Heart left ventricle (tissue), 13 donors: ENCODE measurements at regions not wholly inside any gene's neighbourhood (a gene's known extent, or its start where the extent isn't known, plus 50 kb on each side); places are given as distances from the start of the nearest gene placed in this dataset.
A peak's percentile ranks its signal among the peaks of the same experiment; 100 is the strongest.

ENCODE experiments used
- CTCF ChIP-seq, 12 donors: fragments of 200-600 bp; sonication (generic) in 4 of 12; IDR thresholded peaks; one replicate each; pipeline versions ENCODE4 v1.5.0 to v1.8.0; 2018 to 2022; ENCODE audit warnings: antibody characterized with exemption in 12 of 12, mild to moderate bottlenecking in 5 of 12
- POLR2A ChIP-seq, 2 donors: fragments of 450-650 bp; IDR thresholded peaks; one replicate each; pipeline ENCODE4 v1.6.1; 2017; ENCODE audit warnings: antibody characterized with exemption in 2 of 2, mild to moderate bottlenecking in 2 of 2, moderate library complexity in 2 of 2
- donor health status: ischemic (EF 13 %, LVEDD 7.1; RV severe dilation, severe dysfunction).
- donor health status: DM: no; HTN: yes; CAD: no.
- donor health status: DM: no; HTN: no; CAD: no.
- donor health status: ischemic (EF 25% LVEDD 6.9; RV normal size, moderate dysfunction).
- donor health status: ischemic (EF 25% LVEDD 5.7; RV mildly dilated, moderate dysfunction).
- donor health status: ischemic (EF 35%, LVEDD 5.7; RV mildly dilated, moderate dysfunction).
- donor health status: nonischemic (EF 11% LVEDD 7.7; RV severe dilation, severe dysfunction).
- donor health status: DM: yes; HTN: yes; CAD: no.
- donor health status: PGD.
- donor health status: ischemic (EF 29% LVEDD 5.4; RV normal size, mild dysfunction).
- donor health status: nonischemic (EF 23%, LVEDD 6.1; RV moderate dilation, normal function).

- no peak for TF ChIP-seq POLR2A (IDR thresholded peaks at IDR 0.05)
- peak in 8 of 12 donors; percentile 11 to 35 (median 25) for TF ChIP-seq CTCF (IDR thresholded peaks at IDR 0.05)
These were observed 186.1 kb downstream of the UNC5CL start for GRCh38 chr6:40852779-40853373.
